HG03175 (cell line): ENCODE measurements at regions not wholly inside any gene's neighbourhood (a gene's known extent, or its start where the extent isn't known, plus 50 kb on each side); places are given as distances from the start of the nearest gene placed in this dataset.
"Not testable (repeated sequence)": the region's sequence is repeated elsewhere in the genome, so short reads cannot be mapped to it uniquely, and the experiment has no call there.

ENCODE experiments used
- ATAC-seq: cut with Tn5 transposase; IDR thresholded peaks from one replicate; pipeline ENCODE4 v1.9.1; 2021; ENCODE audit warnings: mild to moderate bottlenecking, moderate library complexity; ENCODE audit not compliant: unreplicated experiment

GRCh38 chr5:166068547-166069335 lies 2222.7 kb upstream of the WWC1 start:
- ATAC-seq, result no peak

DNA sequence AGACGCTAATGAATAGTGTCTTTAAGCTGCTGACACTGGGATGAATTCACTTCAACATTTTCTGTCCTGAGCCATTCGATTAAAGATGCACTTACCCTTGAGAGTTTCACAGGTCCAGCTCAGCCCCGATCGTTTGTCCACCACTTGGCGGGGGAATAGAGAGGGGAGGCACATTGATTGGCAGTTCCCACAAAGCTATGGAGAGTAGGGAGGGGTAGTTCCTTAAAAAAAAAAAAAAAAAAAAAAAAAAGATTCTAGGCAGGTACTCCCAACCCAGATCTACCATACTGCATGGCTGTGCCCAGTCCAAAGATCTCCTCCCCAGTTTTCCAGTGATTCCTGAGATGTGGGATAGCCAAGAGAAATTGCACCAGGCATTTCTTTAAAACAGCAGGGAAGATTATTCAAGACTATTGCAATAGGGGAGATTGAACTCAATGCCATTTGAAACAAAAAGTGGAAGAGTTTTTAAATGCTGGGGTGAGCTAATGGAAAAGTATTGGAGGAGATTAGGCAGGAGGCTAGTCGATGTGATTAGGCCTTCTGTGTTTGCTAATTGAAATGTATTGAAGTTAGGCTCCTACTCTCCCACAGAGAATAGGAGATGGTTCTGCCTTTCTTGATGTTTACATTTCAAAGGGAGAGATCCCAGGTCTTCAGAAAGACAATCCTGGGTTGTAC lies 2217.4 kb upstream of the WWC1 start:
- no peak for ATAC-seq

DNA sequence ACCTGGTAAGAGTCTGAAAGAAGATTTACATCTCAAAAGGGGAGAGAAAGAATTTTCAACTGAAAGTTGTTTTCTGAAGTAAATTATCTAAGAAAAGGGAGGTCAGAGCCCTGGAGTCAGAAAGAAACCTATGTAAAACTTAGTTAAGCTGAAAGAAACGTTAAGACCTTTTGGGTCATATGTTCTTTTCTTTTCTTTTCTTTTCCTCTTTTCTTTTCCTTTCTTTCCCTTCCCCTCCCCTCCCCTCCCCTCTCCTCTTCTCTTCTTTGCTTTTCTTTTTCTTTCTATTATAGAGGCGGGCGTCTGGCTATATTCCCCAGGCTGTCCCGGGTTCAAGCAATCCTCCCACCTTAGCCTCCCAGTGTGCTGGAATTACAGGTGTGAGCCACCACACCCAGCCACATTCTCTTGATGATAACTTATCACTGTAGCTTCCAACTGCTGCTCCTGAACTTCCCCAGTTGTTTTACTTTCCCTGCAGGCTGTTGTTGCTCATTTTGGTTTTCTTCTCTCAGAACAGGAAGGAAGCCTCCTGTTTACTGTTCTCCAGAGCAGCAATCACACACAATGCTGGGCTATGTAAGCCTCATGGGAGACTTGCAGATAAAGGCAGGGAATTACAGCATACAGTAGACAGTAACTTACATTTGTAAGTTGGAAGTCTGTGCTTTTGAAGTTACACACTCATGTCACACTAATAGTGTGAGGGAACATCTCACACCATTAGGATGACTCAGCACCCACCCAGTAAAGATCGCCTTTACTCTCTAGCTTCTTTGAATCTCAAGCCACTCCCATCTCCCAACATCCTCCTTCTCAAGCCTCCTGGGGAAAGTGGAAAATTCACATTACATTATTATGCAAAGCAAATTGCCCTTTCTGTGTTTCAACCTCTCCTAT lies 2216.6 kb upstream of the WWC1 start:
- no peak for ATAC-seq

DNA sequence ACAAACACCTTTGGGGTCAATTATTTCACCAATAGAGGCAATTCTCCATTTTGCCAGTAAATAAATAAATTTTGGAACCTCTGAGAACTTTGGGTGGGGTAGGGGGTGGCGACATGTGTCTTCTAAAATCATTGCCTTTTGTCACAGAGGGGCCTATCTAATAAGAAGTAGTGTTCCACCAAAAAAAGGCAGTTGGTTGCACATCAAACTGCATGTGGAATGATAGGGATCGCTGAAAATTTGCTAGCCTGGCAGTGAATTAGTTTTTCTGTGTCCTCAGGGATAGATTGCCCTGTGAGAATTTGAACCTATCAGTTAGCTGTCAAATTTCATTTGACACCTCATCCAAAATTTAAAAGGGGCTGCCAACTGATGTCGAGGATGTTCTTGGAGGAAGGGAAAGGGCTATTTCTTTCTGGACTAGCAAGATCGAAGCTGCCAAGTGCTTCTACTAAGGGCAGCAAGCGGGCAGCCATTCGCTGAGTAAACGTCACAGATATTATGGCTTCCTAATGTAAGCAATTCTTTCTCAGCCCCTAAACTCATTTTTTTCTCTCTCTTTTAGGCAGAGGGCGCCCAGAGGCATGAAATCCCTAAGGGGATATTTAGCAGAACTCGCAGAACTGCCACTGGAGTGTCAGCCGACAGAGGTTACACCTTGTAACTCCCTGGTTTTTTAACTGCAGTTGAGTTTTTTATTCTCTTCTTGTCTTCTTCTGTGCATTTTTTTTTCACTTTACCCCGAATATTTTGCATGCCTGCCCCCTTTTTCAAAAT lies 2208.1 kb upstream of the WWC1 start:
- no peak for ATAC-seq

DNA sequence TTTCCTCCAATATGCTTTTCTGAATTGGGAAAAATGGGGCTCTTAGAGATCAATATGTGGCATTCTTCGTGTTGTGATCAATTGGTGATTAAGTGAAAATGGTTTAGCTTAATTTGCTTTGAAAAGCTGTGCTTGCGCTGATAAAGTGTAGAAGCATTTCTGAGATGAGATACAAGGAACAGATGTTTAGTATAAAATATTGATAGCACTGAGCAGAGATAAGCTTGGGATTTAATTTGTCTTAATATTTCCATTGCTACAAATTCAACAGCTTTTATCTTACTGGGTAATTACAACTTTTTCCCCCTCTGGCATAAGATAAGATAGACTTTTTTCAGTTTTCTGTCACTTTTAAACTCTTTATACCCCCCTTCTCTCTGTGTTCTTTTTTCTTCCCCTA lies 2204.9 kb upstream of the WWC1 start:
- no peak for ATAC-seq

DNA sequence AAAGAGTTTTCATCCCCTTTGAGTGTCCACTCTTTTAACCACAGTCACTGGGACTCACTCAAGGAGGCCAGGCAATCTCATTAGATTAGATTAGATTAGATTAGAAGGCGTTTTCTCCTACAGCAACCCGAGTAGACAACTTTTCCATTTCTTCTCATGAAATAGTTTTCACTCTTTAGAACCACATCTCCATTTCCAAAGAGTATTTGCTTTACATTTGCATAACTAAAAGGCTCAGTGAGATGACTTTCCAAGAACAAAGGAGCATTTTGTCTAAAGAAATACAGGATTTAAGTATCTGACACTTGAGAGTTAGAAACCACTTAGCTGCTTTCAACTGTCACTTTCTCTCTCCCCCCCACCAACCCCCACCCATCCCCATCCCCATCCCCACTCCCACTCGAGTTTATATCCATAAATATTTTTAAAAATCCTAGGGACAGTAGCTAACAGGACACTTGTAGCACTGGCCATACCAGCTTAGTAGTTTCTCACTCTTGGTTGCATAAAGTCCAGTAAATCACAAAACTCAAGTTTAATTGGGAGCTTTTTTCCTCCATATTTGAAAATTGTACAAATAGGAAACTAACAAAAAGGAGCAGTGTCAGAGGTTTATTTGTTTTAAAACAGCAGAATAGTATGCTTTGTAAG lies 2202.9 kb upstream of the WWC1 start:
- no peak for ATAC-seq

GRCh38 chr5:166091931-166092330 lies 2199.5 kb upstream of the WWC1 start:
- no peak for ATAC-seq

DNA sequence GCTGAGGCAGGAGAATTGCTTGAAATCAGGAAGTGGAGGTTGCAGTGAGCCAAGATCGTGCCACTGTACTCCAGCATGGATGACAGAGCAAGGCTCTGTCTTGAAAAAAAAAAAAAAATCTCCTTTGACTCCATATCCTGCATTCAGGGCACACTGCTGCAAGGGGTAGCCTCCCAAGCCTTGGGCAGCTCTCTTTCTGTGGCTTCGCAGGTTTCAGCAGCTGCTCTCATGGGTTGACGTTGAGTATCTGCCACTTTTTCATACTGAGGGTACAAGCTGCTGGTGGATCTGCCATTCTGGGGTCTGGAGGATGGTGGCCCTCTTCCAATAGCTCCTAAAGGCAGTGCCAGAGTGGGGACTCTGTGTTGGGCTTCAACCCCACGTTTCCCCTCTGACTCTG lies 2198.1 kb upstream of the WWC1 start:
- no peak for ATAC-seq

- ATAC-seq, result no peak
These were observed 2188.5 kb upstream of the WWC1 start for GRCh38 chr5:166102947-166103346.

DNA sequence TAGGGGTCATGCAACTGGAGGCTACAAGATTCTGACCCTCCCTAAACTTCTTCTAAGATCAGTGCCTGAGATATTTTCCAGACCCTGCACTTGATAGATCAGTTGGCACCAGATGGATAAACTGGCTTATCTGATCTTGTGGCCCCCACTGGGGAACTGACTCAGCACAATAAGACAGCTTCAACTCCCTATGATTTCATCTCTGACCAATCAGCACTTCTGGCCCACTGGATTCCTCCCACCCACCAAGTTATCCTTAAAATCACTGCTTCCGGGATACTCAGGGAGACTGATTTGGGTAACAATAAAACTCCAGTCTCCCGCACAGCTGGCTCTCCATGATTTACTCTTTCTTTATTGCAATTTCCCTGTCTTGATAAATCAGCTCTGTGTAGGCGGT lies 2180.4 kb upstream of the WWC1 start:
- no peak for ATAC-seq

GRCh38 chr5:166117072-166118066 lies 2174.1 kb upstream of the WWC1 start:
- ATAC-seq, result no peak

DNA sequence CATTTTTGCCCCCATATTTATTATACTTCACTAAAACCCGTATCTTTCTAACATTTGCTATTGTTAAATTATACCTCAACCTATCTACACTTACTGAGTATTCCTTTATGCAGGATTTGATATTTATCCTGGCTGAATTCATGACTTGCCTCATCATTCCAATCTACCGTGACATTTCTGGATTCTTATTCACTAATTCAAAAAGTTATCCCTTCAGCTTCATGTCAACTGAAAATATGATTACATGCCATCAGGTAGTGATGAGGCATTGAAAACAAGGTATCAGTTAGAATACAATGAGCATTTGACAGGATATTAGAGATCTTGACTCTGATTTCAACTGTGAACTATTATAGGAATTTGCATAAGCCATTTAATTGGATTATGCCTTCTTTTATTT lies 2171.9 kb upstream of the WWC1 start:
- ATAC-seq, result no peak

DNA sequence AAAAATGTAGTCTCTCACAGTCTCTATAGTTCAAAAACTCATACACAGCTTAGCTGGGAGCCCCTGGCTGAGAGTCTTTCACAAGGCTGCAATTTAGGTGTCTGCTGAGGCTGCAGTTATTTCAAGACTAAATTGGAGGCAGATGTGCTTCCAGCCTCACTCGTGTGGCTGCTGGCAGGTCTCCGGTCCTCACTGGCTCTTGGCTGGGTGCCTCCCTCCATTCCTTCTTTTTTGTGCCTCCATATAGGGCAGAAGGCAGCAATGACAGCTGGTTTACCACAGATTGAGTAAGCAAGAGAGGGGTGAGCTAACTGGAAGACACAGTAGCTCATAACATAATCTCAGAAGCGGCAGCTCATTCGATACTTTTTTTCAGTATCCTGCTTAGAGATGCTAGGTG lies 2167.7 kb upstream of the WWC1 start:
- no peak for ATAC-seq

DNA sequence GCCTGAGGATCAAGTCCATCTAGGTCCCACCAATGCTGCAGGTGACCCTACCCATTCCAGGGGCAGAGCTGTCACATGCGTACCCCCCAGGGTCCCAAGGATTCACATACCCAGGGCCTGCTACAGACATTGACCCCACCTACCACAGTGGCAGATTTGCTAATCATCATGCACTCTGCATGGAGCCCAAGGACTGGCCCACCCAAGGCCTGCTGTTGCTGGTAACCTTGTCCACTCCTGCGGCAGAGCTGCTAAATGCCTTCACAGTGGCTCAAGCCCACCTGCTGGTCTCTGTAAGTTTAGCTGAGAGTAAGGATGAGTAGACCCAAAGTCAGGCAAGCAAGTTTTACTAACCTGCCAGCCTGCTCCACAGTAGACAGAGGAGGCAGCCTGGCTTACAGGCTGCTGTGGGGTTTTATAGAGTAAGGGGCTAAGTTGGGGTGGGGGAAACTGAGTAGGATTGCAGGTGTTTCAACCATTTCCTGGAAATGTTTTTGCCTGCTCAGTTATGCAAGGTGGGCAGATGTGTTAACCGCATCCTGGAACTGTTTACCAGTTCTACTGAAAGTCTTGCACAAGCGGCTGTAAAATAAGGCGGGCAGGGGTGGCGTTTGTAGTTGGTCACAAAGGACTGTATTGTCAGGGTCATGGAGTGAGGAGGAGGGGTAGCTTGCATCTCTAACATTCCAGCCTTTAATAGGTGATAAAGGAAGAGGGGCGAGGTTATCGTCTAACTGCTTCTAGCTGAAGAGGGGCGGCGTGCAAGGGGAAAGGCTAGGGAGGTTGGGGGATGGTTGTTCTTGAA lies 2163.5 kb upstream of the WWC1 start:
- ATAC-seq, result no peak

- ATAC-seq, result not testable (repeated sequence)
These were observed 2146.3 kb upstream of the WWC1 start for GRCh38 chr5:166145107-166145506.

- no peak for ATAC-seq
These were observed 2127.3 kb upstream of the WWC1 start for GRCh38 chr5:166163996-166164610.

GRCh38 chr5:166165596-166165995 lies 2125.8 kb upstream of the WWC1 start:
- no peak for ATAC-seq

DNA sequence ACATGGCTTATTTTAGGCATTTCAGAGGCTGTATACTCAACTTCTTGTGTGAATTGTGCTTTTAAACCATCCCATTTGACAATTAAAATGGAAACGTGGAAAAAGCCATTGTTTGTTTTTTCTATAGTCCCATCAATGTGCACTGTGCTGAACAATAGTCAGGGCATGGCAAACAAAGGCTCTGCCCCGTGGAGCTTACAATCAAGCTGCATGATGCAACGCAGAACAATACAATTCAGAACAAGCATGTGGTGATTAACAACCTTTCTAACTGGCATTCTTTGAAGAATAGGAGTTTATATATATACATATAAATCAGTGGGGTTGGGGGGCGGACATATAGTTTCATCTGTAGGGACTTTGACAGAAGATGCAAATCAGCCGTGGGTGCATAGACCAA lies 2125.4 kb upstream of the WWC1 start:
- ATAC-seq, result no peak
